ENCODE measurements at regions not wholly inside any gene's neighbourhood (a gene's known extent, or its start where the extent isn't known, plus 50 kb on each side); places are given as distances from the start of the nearest gene placed in this dataset.
A peak's percentile ranks its signal among the peaks of the same experiment; 100 is the strongest.

DNA sequence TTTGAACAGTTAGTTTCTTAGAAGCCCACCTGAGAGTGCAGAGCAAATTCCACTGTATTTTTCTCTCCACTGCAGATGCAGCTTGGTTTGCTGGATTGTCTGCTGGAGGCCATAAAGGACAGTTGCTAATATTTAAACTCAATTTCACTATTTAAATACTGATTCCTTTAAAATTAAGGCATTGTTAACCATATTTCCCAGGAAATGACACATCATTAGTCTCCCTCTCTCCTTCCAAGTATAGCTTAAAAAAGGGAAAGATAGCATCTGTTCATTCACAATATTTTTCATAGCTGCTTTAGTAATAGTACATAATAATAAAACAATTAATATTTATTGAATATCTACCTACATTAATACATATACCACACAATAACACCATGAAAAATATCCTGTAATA is 252.9 kb downstream of the HGF start:
- POLR2A ChIA-PET, result no interaction called here
- Histone ChIP-seq H3K4me3 (no peak overlapping the region), H3K27ac (no peak overlapping the region), H3K9me3 (peaks cover 4% of the 10 kb centered on the region; the same call in 1 of the 3 replicates), H3K4me2 (no peak overlapping the region), H3K4me1 (no peaks in the 10 kb centered on the region)
- FAIRE-seq, result peak; percentile 18
- CTCF ChIA-PET, result interaction anchor here (1.1 to 1.4 kb wide), 2 partner anchors 13 to 17 kb away, joined by 3 to 4 read pairs; no protein-coding TSS in a partner anchor
- no peak for TF ChIP-seq TP53 (CRISPR knock-in tag; IDR thresholded peaks at IDR 0.05)
- TF ChIP-seq HDAC2 (IDR thresholded peaks at IDR 0.05), result no peak
- no peak for TF ChIP-seq RCOR1 (IDR thresholded peaks at IDR 0.05; ENCODE audit: low read depth, low read length)
- TF ChIP-seq RNF2 (IDR thresholded peaks at IDR 0.05; ENCODE audit: borderline replicate concordance, low read depth), result no peak
- no peak for TF ChIP-seq CHD2 (IDR thresholded peaks at IDR 0.05; ENCODE audit: low read length, partially characterized antibody)
- TF ChIP-seq, protein P1, sequence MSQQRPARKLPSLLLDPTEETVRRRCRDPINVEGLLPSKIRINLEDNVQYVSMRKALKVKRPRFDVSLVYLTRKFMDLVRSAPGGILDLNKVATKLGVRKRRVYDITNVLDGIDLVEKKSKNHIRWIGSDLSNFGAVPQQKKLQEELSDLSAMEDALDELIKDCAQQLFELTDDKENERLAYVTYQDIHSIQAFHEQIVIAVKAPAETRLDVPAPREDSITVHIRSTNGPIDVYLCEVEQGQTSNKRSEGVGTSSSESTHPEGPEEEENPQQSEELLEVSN (IDR thresholded peaks at IDR 0.05; ENCODE audit: borderline replicate concordance, low read depth), result no peak
- no peak for TF ChIP-seq ZFP36 (IDR thresholded peaks at IDR 0.05; ENCODE audit: borderline replicate concordance, partially characterized antibody)
- no peak for TF ChIP-seq HEYL (CRISPR knock-in tag; IDR thresholded peaks at IDR 0.05)
- no peak for ATAC-seq
- DNase-seq (ENCODE audit: low read depth in 1 of 2, low spot score in 1 of 2), result no peak

GRCh38 chr7:81515009-81515408 is 254.8 kb downstream of the HGF start:
- peaks cover 4% of the 10 kb centered on the region; the same call in 1 of the 3 replicates for H3K9me3 ChIP-seq
- H3K4me3 ChIP-seq, result no peak overlapping the region
- H3K27ac ChIP-seq, result no peak overlapping the region
- H3K4me2 ChIP-seq, result no peak overlapping the region
- ChIA-PET CTCF (interaction anchor here (1.6 kb wide), 1 partner anchor 14 kb away, joined by 8 read pairs; no protein-coding TSS in a partner anchor), POLR2A (no interaction called here)
- no peak for DNase-seq (ENCODE audit: low read depth in 1 of 2, low spot score in 1 of 2)
- H3K4me1 ChIP-seq, result no peaks in the 10 kb centered on the region
- no peak for FAIRE-seq
- TF ChIP-seq EHMT2 (IDR thresholded peaks at IDR 0.05; ENCODE audit: low read depth), result no peak
- TF ChIP-seq, protein P2, sequence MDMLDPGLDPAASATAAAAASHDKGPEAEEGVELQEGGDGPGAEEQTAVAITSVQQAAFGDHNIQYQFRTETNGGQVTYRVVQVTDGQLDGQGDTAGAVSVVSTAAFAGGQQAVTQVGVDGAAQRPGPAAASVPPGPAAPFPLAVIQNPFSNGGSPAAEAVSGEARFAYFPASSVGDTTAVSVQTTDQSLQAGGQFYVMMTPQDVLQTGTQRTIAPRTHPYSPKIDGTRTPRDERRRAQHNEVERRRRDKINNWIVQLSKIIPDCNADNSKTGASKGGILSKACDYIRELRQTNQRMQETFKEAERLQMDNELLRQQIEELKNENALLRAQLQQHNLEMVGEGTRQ (IDR thresholded peaks at IDR 0.05), result no peak
- no peak for TF ChIP-seq EP300 (IDR thresholded peaks at IDR 0.05)
- TF ChIP-seq HOXB13 (CRISPR knock-in tag; IDR thresholded peaks at IDR 0.05; ENCODE audit: low read depth), result no peak
- TF ChIP-seq, protein P3, sequence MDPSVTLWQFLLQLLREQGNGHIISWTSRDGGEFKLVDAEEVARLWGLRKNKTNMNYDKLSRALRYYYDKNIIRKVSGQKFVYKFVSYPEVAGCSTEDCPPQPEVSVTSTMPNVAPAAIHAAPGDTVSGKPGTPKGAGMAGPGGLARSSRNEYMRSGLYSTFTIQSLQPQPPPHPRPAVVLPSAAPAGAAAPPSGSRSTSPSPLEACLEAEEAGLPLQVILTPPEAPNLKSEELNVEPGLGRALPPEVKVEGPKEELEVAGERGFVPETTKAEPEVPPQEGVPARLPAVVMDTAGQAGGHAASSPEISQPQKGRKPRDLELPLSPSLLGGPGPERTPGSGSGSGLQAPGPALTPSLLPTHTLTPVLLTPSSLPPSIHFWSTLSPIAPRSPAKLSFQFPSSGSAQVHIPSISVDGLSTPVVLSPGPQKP (IDR thresholded peaks at IDR 0.05; ENCODE audit: low read depth, low read length), result no peak
- no peak for TF ChIP-seq ZSCAN20 (CRISPR knock-in tag; IDR thresholded peaks at IDR 0.05)
- TF ChIP-seq SREBF2 (IDR thresholded peaks at IDR 0.05), result no peak
- no peak for TF ChIP-seq BHLHE40 (IDR thresholded peaks at IDR 0.05; ENCODE audit: low read depth, low read length)
- no peak for TF ChIP-seq JUNB (IDR thresholded peaks at IDR 0.05)
- no peak for TF ChIP-seq ZNF302 (CRISPR knock-in tag; IDR thresholded peaks at IDR 0.05)
- TF ChIP-seq FOSB (CRISPR knock-in tag; IDR thresholded peaks at IDR 0.05), result no peak
- TF ChIP-seq CHD4 (IDR thresholded peaks at IDR 0.05; ENCODE audit: borderline replicate concordance), result no peak
- ATAC-seq, result no peak
- 90% methylated on average over 1 of the region's 1 CpG for WGBS (ENCODE audit: missing lambda C conversion rate)

DNA sequence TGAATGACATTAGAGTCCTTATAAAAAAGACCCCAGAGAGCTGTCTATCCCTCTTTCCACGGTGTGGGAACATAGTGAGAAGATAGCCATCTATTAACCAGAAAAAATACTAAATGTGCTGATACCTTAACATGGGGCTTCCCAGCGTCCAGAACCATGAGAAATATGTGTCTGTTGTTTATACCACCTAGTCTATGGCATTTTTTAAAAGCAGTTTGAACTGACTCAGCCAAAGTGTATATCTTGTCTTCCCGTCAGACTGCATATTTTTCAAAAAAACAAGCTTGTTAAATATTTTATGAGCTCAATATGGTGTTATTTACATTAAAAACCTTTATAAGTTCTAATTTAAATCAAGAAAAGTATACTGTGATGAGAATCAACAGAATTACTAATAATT is 255.3 kb downstream of the HGF start:
- FAIRE-seq (no peak), ATAC-seq (no peak), DNase-seq (ENCODE audit: low read depth in 1 of 2, low spot score in 1 of 2) (no peak)
- Histone ChIP-seq H3K4me1 (no peaks in the 10 kb centered on the region), H3K4me3 (no peak overlapping the region), H3K9me3 (peaks cover 4% of the 10 kb centered on the region; the same call in 1 of the 3 replicates), H3K27ac (no peak overlapping the region), H3K4me2 (no peak overlapping the region)
- CTCF ChIA-PET, result interaction anchor here (1.6 kb wide), 1 partner anchor 14 kb away, joined by 8 read pairs; no protein-coding TSS in a partner anchor
- POLR2A ChIA-PET, result no interaction called here
- 44% methylated on average over 3 of the region's 3 CpGs for WGBS (ENCODE audit: missing lambda C conversion rate)
- TF ChIP-seq, protein P4, sequence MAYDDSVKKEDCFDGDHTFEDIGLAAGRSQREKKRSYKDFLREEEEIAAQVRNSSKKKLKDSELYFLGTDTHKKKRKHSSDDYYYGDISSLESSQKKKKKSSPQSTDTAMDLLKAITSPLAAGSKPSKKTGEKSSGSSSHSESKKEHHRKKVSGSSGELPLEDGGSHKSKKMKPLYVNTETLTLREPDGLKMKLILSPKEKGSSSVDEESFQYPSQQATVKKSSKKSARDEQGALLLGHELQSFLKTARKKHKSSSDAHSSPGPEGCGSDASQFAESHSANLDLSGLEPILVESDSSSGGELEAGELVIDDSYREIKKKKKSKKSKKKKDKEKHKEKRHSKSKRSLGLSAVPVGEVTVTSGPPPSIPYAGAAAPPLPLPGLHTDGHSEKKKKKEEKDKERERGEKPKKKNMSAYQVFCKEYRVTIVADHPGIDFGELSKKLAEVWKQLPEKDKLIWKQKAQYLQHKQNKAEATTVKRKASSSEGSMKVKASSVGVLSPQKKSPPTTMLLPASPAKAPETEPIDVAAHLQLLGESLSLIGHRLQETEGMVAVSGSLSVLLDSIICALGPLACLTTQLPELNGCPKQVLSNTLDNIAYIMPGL (CRISPR knock-in tag; IDR thresholded peaks at IDR 0.05; ENCODE audit: borderline replicate concordance), result no peak
- TF ChIP-seq POLR2A (IDR thresholded peaks at IDR 0.05; ENCODE audit: low read length) (no peak), POLR2AphosphoS2 (conservative IDR thresholded peaks at IDR 0.05; ENCODE audit: low read length) (no peak), EHMT2 (IDR thresholded peaks at IDR 0.05; ENCODE audit: low read depth) (no peak), CHD4 (IDR thresholded peaks at IDR 0.05; ENCODE audit: borderline replicate concordance) (no peak), BCL3 (IDR thresholded peaks at IDR 0.05) (no peak), ZFP36 (IDR thresholded peaks at IDR 0.05; ENCODE audit: borderline replicate concordance, partially characterized antibody) (no peak), CBX2 (IDR thresholded peaks at IDR 0.05; ENCODE audit: borderline replicate concordance, low read depth) (no peak), HOXA7 (CRISPR knock-in tag; IDR thresholded peaks at IDR 0.05) (no peak), GATA3 (IDR thresholded peaks at IDR 0.05; ENCODE audit: borderline replicate concordance) (no peak)
- TF ChIP-seq, protein P5, sequence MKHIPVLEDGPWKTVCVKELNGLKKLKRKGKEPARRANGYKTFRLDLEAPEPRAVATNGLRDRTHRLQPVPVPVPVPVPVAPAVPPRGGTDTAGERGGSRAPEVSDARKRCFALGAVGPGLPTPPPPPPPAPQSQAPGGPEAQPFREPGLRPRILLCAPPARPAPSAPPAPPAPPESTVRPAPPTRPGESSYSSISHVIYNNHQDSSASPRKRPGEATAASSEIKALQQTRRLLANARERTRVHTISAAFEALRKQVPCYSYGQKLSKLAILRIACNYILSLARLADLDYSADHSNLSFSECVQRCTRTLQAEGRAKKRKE (CRISPR knock-in tag; IDR thresholded peaks at IDR 0.05; ENCODE audit: low read depth), result no peak
- TF ChIP-seq, protein P3 (IDR thresholded peaks at IDR 0.05; ENCODE audit: low read depth, low read length), result no peak
